Activated B cell treated with CpG ODN at 0.5 μM for 24 hours (primary cell): ENCODE measurements at regions not wholly inside any gene's neighbourhood (a gene's known extent, or its start where the extent isn't known, plus 50 kb on each side); places are given as distances from the start of the nearest gene placed in this dataset.

Source experiments
- ATAC-seq: fragments of 200-7000 bp; cut with Tn5 transposase; one replicate; pipeline ENCODE4 v1.10.0; 2021; ENCODE audit warnings: low read depth, mild to moderate bottlenecking, moderate library complexity
- CTCF ChIA-PET: fragments of 350-600 bp; sonication (Branson Sonifier 250); formaldehyde crosslinking; loops from one replicate; lab custom pipeline; 2021; ENCODE audit warnings: antibody characterized with exemption; lab: Charles Lee
- POLR2A ChIA-PET: fragments of 350-600 bp; sonication (Branson Sonifier 250); formaldehyde crosslinking; loops from one replicate; lab custom pipeline; 2021; ENCODE audit warnings: antibody characterized with exemption; lab: Charles Lee
- DNase-seq: peaks from one replicate; pipeline ENCODE4 v3.0.0; 2022
- H3K27ac Mint-ChIP-seq: one replicate; pipeline ENCODE4 v1.8.0; 2020; ENCODE audit warnings: mixed read lengths
- H3K27me3 Mint-ChIP-seq: one replicate; pipeline ENCODE4 v1.8.0; 2021; ENCODE audit warnings: mixed read lengths
- H3K36me3 Mint-ChIP-seq: one replicate; pipeline ENCODE4 v1.8.0; 2021; ENCODE audit warnings: low read depth, mixed read lengths
- H3K4me1 Mint-ChIP-seq: one replicate; pipeline ENCODE4 v1.8.0; 2021; ENCODE audit warnings: mixed read lengths
- H3K4me3 Mint-ChIP-seq: one replicate; pipeline ENCODE4 v1.8.0; 2020; ENCODE audit warnings: mild to moderate bottlenecking, mixed read lengths
- H3K9me3 Mint-ChIP-seq: one replicate; pipeline ENCODE4 v1.8.0; 2020; ENCODE audit warnings: mixed read lengths
- intact Hi-C: fragments of 100-400 bp; cut with micrococcal nuclease; formaldehyde crosslinking; loops from one replicate; pipeline ENCODE4 v1.15.1; 2024
- TF ChIP-seq, protein P1 (sequence below): fragments of 200-600 bp; IDR thresholded peaks from one replicate; pipeline ENCODE4 v1.8.0; 2022; ENCODE audit warnings: antibody characterized with exemption, mild to moderate bottlenecking

- ATAC-seq (no peak), DNase-seq (no peak)
- ChIA-PET POLR2A (no interaction called here), CTCF (interaction anchor here (0.7 kb wide), 1 partner anchor 832 kb away, joined by 3 read pairs; no protein-coding TSS in a partner anchor)
- no peaks in the 10 kb centered on the region for H3K4me1 Mint-ChIP-seq
- intact Hi-C loops: no loop called here
- H3K36me3 Mint-ChIP-seq: no peaks in the 10 kb centered on the region
- H3K27ac Mint-ChIP-seq: no peak overlapping the region
- H3K27me3 Mint-ChIP-seq: no peaks in the 10 kb centered on the region
- TF ChIP-seq, protein P1, sequence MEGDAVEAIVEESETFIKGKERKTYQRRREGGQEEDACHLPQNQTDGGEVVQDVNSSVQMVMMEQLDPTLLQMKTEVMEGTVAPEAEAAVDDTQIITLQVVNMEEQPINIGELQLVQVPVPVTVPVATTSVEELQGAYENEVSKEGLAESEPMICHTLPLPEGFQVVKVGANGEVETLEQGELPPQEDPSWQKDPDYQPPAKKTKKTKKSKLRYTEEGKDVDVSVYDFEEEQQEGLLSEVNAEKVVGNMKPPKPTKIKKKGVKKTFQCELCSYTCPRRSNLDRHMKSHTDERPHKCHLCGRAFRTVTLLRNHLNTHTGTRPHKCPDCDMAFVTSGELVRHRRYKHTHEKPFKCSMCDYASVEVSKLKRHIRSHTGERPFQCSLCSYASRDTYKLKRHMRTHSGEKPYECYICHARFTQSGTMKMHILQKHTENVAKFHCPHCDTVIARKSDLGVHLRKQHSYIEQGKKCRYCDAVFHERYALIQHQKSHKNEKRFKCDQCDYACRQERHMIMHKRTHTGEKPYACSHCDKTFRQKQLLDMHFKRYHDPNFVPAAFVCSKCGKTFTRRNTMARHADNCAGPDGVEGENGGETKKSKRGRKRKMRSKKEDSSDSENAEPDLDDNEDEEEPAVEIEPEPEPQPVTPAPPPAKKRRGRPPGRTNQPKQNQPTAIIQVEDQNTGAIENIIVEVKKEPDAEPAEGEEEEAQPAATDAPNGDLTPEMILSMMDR: no peak
- H3K4me3 Mint-ChIP-seq: no peak overlapping the region
- no peaks in the 10 kb centered on the region for H3K9me3 Mint-ChIP-seq
Measured at GRCh38 chr13:66200555-66200954, 1029.6 kb downstream of the PCDH9 start.

DNA sequence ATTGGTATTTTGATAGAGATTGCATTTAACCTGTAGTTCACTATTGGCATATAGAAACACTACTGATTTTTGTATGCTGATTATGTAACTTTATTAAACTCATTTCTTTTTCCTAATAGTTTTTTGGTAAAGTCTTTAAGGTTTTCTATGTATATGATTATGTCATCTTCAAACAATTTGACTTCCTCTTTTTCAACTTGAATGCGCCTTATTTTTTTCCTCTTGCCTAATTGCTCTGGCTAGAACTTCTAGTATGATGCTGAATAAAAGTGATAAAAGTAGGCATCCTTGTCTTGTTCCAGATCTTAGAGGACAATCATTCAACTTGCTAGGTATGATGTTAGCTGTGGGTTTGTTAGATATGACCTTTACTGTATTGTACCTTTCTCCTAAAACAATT, 1034.9 kb downstream of the PCDH9 start:
- POLR2A ChIA-PET: no interaction called here
- H3K27me3 Mint-ChIP-seq: no peaks in the 10 kb centered on the region
- H3K27ac Mint-ChIP-seq: no peak overlapping the region

GRCh38 chr13:66189986-66190385, 1040.2 kb downstream of the PCDH9 start:
- POLR2A ChIA-PET: no interaction called here
- CTCF ChIA-PET: no interaction called here
- no peak overlapping the region for H3K4me3 Mint-ChIP-seq
- intact Hi-C loops: no loop called here
- H3K4me1 Mint-ChIP-seq: no peaks in the 10 kb centered on the region
- H3K9me3 Mint-ChIP-seq: no peaks in the 10 kb centered on the region
- no peak overlapping the region for H3K27ac Mint-ChIP-seq
- no peaks in the 10 kb centered on the region for H3K36me3 Mint-ChIP-seq
- ATAC-seq (no peak), DNase-seq (no peak)
- no peaks in the 10 kb centered on the region for H3K27me3 Mint-ChIP-seq
- TF ChIP-seq, protein P1: no peak

More for the DNA sequence above, 1034.9 kb downstream of the PCDH9 start:
- H3K4me1 Mint-ChIP-seq: no peaks in the 10 kb centered on the region
- TF ChIP-seq, protein P1: no peak
- H3K9me3 Mint-ChIP-seq: no peaks in the 10 kb centered on the region
- intact Hi-C loops: no loop called here
- no peak for ATAC-seq
- H3K36me3 Mint-ChIP-seq: no peaks in the 10 kb centered on the region
- no peak overlapping the region for H3K4me3 Mint-ChIP-seq
- CTCF ChIA-PET: no interaction called here
- DNase-seq: no peak

GRCh38 chr13:66180836-66181235, 1049.3 kb downstream of the PCDH9 start:
- Mint-ChIP-seq H3K27me3 (no peaks in the 10 kb centered on the region), H3K9me3 (no peaks in the 10 kb centered on the region), H3K36me3 (no peaks in the 10 kb centered on the region), H3K4me1 (no peaks in the 10 kb centered on the region), H3K4me3 (no peak overlapping the region), H3K27ac (no peak overlapping the region)
- no peak for DNase-seq
- ChIA-PET CTCF (no interaction called here), POLR2A (no interaction called here)
- TF ChIP-seq, protein P1: no peak
- intact Hi-C loops: no loop called here
- ATAC-seq: no peak

DNA sequence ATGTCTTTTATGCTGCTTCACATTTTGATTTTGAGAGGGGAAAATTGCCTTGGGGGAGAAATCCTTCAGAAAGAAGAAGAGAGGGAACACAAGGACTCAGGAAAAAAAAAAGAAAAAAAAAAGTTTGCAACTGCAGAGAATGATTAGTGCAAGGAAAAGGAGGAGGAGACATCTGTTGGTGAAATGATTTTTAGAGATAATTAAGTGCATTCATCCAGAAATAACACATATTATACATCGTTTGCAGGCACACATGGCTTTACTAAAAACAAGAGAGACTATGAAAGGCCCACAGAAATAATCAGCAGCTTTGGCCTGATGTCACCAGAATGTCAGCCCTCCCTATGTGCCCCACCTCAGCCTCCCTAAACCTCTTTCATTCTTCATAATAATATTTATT, 1058.2 kb downstream of the PCDH9 start:
- no peak overlapping the region for H3K4me3 Mint-ChIP-seq
- no peaks in the 10 kb centered on the region for H3K36me3 Mint-ChIP-seq
- H3K9me3 Mint-ChIP-seq: no peaks in the 10 kb centered on the region
- DNase-seq (no peak), ATAC-seq (no peak)
- POLR2A ChIA-PET: no interaction called here
- intact Hi-C loops: no loop called here
- CTCF ChIA-PET: no interaction called here
- H3K27me3 Mint-ChIP-seq: no peaks in the 10 kb centered on the region
- no peak overlapping the region for H3K27ac Mint-ChIP-seq
- no peaks in the 10 kb centered on the region for H3K4me1 Mint-ChIP-seq
- TF ChIP-seq, protein P1: no peak
